NT2/D1 (cell line): ENCODE measurements at regions not wholly inside any gene's neighbourhood (a gene's known extent, or its start where the extent isn't known, plus 50 kb on each side); places are given as distances from the start of the nearest gene placed in this dataset.
"Not testable (repeated sequence)": the region's sequence is repeated elsewhere in the genome, so short reads cannot be mapped to it uniquely, and the experiment has no call there.

ENCODE experiments used
- DNase-seq: peaks from one replicate; pipeline ENCODE4 v3.0.0-alpha.2; 2011; ENCODE audit warnings: low read depth, low spot score
- H3K27me3 ChIP-seq: 2 replicates; pipeline ENCODE4 v1.6.0; 2011; ENCODE audit warnings: mild to moderate bottlenecking; ENCODE audit not compliant: insufficient read length, insufficient read depth
- H3K36me3 ChIP-seq: 2 replicates; pipeline ENCODE4 v1.6.1; 2011; ENCODE audit warnings: mild to moderate bottlenecking, low read length, mixed read lengths; ENCODE audit not compliant: insufficient read depth, insufficient read length
- H3K4me1 ChIP-seq: 2 replicates; pipeline ENCODE4 v1.5.1; 2011; ENCODE audit not compliant: insufficient read depth, insufficient read length
- H3K4me3 ChIP-seq: 2 replicates; pipeline ENCODE4 v1.5.1; 2011; ENCODE audit warnings: low read depth; ENCODE audit not compliant: insufficient read length
- H3K9ac ChIP-seq: 2 replicates; pipeline ENCODE4 v1.6.0; 2011; ENCODE audit warnings: low read depth; ENCODE audit not compliant: insufficient read length
- H3K9me3 ChIP-seq: 2 replicates; pipeline ENCODE4 v1.5.1; 2011; ENCODE audit warnings: mild to moderate bottlenecking, low read length; ENCODE audit not compliant: insufficient read depth
- SUZ12 ChIP-seq: IDR thresholded peaks from 2 replicates; pipeline ENCODE4 v1.6.1; 2011; ENCODE audit not compliant: insufficient read length, insufficient read depth; ENCODE audit errors: extremely low read depth
- YY1 ChIP-seq: IDR thresholded peaks from 2 replicates; pipeline ENCODE4 v1.6.1; 2011; ENCODE audit not compliant: insufficient read length, insufficient read depth
- ZNF274 ChIP-seq: IDR thresholded peaks from 2 replicates; pipeline ENCODE4 v1.6.1; 2011; ENCODE audit warnings: mild to moderate bottlenecking, low read depth, low read length

DNA sequence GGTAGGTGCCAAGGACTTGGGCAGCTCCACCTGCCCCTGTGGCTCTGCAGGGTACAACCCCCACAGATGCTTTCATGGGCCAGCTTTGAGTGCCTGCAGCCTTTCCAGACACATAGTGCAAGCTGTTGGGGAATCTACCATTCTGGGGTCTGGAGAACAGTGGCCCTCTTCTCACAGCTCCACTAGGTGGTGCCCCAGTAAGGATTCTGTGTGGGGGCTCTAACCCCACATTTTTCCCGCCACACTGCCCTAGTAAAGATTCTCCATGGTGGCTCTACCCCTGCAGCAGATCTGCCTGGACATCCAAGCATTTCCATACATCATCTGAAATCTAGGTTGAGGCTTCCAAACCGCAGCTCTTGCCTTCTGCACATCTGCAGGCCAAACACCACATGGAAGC, 149.7 kb upstream of the FNDC3A start:
- Histone ChIP-seq H3K27me3 (no peaks in the 10 kb centered on the region), H3K9ac (no peak overlapping the region), H3K36me3 (no peaks in the 10 kb centered on the region), H3K9me3 (peaks cover 9% of the 10 kb centered on the region; the same call in 1 of the 2 replicates), H3K4me3 (no peak overlapping the region), H3K4me1 (no peaks in the 10 kb centered on the region)
- no peak for DNase-seq
- TF ChIP-seq SUZ12 = no peak
- no peak for TF ChIP-seq ZNF274
- no peak for TF ChIP-seq YY1

GRCh38 chr13:48826922-48827454, 148.7 kb upstream of the FNDC3A start:
- H3K36me3 ChIP-seq, H3K4me3 ChIP-seq, H3K27me3 ChIP-seq, H3K9ac ChIP-seq, H3K9me3 ChIP-seq, H3K4me1 ChIP-seq, DNase-seq: not testable (repeated sequence)

- TF ChIP-seq SUZ12 (no peak), ZNF274 (no peak), YY1 (no peak)
- Histone ChIP-seq H3K27me3 (no peaks in the 10 kb centered on the region), H3K9ac (no peak overlapping the region), H3K36me3 (no peaks in the 10 kb centered on the region), H3K4me3 (no peak overlapping the region), H3K4me1 (no peaks in the 10 kb centered on the region), H3K9me3 (peaks cover 9% of the 10 kb centered on the region; the same call in 1 of the 2 replicates)
- no peak for DNase-seq
These were observed 148.0 kb upstream of the FNDC3A start for GRCh38 chr13:48827709-48828108.

- Histone ChIP-seq H3K9me3 (peaks cover 9% of the 10 kb centered on the region; the same call in 1 of the 2 replicates), H3K4me1 (no peaks in the 10 kb centered on the region), H3K27me3 (no peaks in the 10 kb centered on the region), H3K4me3 (no peak overlapping the region), H3K9ac (no peak overlapping the region), H3K36me3 (no peaks in the 10 kb centered on the region)
- no peak for TF ChIP-seq SUZ12
- no peak for TF ChIP-seq YY1
- TF ChIP-seq ZNF274 = no peak
- peak; percentile 8 for DNase-seq
These were observed 146.7 kb upstream of the FNDC3A start for GRCh38 chr13:48828962-48829411.

DNA sequence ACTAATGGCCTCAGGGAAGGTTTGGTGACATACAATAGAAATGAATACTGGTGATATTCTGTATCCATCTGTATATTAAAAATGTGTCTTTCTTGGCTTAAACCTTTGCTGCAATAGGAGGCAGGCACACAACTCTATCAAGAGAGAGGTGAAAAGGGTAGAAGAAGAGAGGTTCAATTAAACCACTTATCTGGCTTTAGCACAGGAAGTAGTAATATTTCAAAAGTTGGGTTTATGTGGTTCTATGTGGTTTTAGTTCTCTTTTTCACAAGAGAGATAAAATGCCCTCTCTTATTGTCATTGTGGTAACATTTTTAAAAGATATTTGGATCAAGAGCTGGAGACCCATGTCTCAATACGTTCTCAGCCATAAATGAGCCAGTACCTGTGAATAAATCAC, 146.2 kb upstream of the FNDC3A start:
- Histone ChIP-seq H3K4me1 (no peaks in the 10 kb centered on the region), H3K36me3 (no peaks in the 10 kb centered on the region), H3K9me3 (peaks cover 9% of the 10 kb centered on the region; the same call in 1 of the 2 replicates), H3K4me3 (no peak overlapping the region), H3K9ac (no peak overlapping the region), H3K27me3 (no peaks in the 10 kb centered on the region)
- no peak for DNase-seq
- no peak for TF ChIP-seq SUZ12
- TF ChIP-seq YY1 = no peak
- no peak for TF ChIP-seq ZNF274

- Histone ChIP-seq H3K4me1 (no peaks in the 10 kb centered on the region), H3K4me3 (no peak overlapping the region), H3K36me3 (no peaks in the 10 kb centered on the region), H3K9ac (no peak overlapping the region), H3K9me3 (peaks cover 2% of the 10 kb centered on the region; the same call in 1 of the 2 replicates), H3K27me3 (no peaks in the 10 kb centered on the region)
- TF ChIP-seq YY1 (no peak), SUZ12 (no peak), ZNF274 (no peak)
- DNase-seq = no peak
These were observed 144.5 kb upstream of the FNDC3A start for GRCh38 chr13:48831248-48831647.

DNA sequence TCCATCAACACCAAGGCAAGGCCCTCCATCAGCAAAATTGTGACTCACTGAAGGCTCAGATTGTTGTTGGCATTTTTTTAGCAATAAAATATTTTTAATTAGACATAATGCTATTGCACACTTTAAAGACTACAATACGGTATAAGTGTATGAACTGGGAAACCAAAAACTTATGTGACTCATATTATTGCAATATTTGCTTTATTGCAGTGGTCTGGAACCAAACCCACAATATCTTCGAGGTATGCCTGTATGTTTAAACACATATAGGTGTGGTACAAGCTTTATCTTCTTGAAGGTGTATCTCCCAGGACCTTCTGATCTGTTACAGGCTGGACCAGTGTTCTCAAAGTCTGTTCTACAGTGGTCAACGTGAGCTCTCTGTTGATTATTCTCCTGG, 142.3 kb upstream of the FNDC3A start:
- H3K27me3 ChIP-seq = no peaks in the 10 kb centered on the region
- TF ChIP-seq YY1 (no peak), ZNF274 (no peak), SUZ12 (no peak)
- H3K9me3 ChIP-seq = no peaks in the 10 kb centered on the region
- H3K4me1 ChIP-seq = no peaks in the 10 kb centered on the region
- no peaks in the 10 kb centered on the region for H3K36me3 ChIP-seq
- H3K9ac ChIP-seq = no peak overlapping the region
- DNase-seq = no peak
- H3K4me3 ChIP-seq = no peak overlapping the region

DNA sequence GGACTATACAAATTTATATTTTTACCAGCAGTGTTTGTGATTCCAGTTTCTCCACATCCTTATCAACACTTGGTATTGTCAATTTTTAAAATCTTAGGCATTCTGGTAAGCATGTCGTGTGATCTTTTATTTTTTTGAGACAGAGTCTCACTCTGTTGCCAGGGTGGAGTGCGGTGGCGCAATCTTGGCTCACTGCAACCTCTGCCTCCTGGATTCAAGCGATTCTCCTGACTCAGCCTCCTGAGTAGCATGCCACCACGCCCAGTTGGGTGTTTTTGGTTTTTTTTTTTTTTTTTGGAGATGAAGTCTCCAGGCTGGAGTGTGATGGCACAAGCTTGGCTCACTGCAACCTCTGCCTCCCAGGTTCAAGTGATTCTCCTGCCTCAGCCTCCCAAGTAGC, 140.4 kb upstream of the FNDC3A start:
- H3K27me3 ChIP-seq, H3K36me3 ChIP-seq, H3K4me1 ChIP-seq, H3K4me3 ChIP-seq, DNase-seq, H3K9ac ChIP-seq, H3K9me3 ChIP-seq: not testable (repeated sequence)
